ENCODE measurements at regions not wholly inside any gene's neighbourhood (a gene's known extent, or its start where the extent isn't known, plus 50 kb on each side); places are given as distances from the start of the nearest gene placed in this dataset.

DNA sequence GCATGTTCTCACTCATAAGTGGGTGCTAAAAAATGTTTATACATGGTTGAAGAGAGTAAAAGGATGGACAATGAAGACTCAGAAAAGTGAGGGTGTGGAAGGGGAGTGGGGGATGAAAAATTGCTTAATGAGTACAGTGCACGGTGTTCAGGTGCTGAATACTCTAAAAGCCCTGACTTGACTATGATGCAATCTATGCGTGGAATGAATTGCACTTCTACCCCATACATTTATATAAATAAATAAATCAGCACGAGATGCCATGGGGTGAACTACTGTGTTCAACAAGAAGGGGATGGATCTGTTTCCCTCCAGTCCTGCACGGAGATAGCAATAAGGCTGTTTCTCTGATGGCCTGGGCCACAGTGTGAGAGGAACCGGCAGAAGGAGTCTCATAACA, 254.3 kb upstream of the LYZL1 start:
- H3K4me3 ChIP-seq, result no peak overlapping the region
- H3K9me3 ChIP-seq, result no peaks in the 10 kb centered on the region
- no peaks in the 10 kb centered on the region for H3K27me3 ChIP-seq (ENCODE audit: low read depth)
- TF ChIP-seq, protein P1, sequence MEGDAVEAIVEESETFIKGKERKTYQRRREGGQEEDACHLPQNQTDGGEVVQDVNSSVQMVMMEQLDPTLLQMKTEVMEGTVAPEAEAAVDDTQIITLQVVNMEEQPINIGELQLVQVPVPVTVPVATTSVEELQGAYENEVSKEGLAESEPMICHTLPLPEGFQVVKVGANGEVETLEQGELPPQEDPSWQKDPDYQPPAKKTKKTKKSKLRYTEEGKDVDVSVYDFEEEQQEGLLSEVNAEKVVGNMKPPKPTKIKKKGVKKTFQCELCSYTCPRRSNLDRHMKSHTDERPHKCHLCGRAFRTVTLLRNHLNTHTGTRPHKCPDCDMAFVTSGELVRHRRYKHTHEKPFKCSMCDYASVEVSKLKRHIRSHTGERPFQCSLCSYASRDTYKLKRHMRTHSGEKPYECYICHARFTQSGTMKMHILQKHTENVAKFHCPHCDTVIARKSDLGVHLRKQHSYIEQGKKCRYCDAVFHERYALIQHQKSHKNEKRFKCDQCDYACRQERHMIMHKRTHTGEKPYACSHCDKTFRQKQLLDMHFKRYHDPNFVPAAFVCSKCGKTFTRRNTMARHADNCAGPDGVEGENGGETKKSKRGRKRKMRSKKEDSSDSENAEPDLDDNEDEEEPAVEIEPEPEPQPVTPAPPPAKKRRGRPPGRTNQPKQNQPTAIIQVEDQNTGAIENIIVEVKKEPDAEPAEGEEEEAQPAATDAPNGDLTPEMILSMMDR (IDR thresholded peaks at IDR 0.05), result no peak
- DNase-seq (no peak), ATAC-seq (no peak)
- intact Hi-C loops (cut with DNase I), result no loop called here
- no peaks in the 10 kb centered on the region for H3K36me3 ChIP-seq
- no peak overlapping the region for H3K27ac ChIP-seq
- no peaks in the 10 kb centered on the region for H3K4me1 ChIP-seq

DNA sequence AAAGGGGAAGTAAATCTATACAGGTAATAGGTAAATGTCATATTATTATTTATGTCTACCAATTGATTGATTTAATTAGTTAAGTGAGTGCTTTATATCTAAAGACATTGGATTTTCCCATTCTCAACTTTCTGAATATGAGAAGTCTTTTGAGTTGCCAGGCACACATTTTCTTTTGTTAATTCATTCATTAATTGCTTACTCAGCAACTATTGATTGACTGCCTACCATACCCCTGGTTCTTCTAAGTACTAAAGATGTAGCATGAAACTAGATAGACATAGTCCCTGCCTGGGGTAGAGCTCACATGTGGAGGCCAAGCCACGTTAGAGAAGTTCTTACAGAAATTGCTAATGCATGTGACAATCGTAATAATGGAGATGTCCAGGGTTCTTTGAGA, 253.1 kb upstream of the LYZL1 start:
- no peak overlapping the region for H3K4me3 ChIP-seq
- H3K4me1 ChIP-seq, result no peaks in the 10 kb centered on the region
- no peaks in the 10 kb centered on the region for H3K27me3 ChIP-seq (ENCODE audit: low read depth)
- no peak overlapping the region for H3K27ac ChIP-seq
- H3K36me3 ChIP-seq, result no peaks in the 10 kb centered on the region
- no peak for DNase-seq
- H3K9me3 ChIP-seq, result no peaks in the 10 kb centered on the region
- ATAC-seq, result no peak
- intact Hi-C loops (cut with DNase I), result no loop called here
- TF ChIP-seq, protein P1 (IDR thresholded peaks at IDR 0.05), result no peak

DNA sequence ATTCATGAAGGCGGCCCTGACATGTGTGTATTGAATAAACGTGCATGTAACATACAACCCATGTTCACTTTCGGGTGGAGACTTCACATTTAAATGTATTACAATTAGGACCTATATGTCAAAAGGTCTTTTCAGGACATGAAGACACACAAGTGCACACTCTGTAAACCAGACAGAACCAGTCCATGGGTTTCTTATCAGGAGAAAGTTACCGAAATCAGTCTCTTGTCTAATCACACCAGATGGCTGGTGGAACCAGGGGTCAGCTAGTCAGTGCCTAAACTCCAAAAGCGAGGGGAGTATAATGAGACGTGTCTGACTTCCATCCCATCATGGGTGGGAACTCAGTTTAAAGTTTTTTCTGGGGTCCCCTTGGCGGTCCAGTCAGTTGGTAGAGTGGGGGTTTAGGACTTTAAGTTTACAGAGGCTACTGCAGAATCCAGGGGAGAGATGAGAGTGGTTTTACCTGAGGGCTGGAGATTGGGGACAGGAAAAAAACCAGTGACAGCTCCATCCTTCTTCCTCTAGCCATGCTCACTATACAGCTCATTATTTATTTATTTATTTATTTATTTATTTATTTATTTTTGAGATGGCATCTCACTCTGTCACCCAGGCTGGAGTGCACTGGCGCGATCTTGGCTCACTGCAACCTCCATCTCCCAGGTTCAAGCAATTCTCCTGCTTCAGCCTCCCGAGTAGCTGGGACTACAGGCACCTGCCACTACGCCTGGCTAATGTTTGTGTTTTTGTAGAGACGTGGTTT, 251.3 kb upstream of the LYZL1 start:
- intact Hi-C loops (cut with DNase I), result no loop called here
- H3K27me3 ChIP-seq (ENCODE audit: low read depth), result no peaks in the 10 kb centered on the region
- TF ChIP-seq, protein P1 (IDR thresholded peaks at IDR 0.05), result no peak
- no peaks in the 10 kb centered on the region for H3K36me3 ChIP-seq
- DNase-seq, result no peak
- no peaks in the 10 kb centered on the region for H3K4me1 ChIP-seq
- no peak overlapping the region for H3K4me3 ChIP-seq
- ATAC-seq, result no peak
- no peaks in the 10 kb centered on the region for H3K9me3 ChIP-seq
- H3K27ac ChIP-seq, result no peak overlapping the region

DNA sequence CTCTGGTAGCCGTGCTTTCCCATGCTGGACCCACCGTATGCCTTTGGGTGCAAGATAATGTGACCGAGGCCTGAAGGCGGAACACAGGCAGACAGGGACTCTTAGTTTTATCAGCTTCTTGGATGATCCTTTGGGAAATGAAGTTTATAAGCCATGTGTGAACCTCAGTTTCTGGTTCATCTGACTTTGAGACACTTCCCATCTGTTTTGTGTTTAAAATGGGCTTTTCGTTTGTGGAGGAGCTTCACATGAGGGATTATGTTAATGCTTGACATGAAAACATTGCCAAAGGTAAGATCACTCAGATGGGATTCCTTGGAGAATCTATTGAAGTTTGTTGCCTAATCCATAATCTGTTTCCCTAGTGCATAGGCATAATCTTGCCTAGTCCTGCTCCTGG, 249.8 kb upstream of the LYZL1 start:
- intact Hi-C loops (cut with DNase I), result no loop called here
- H3K4me1 ChIP-seq, result no peaks in the 10 kb centered on the region
- TF ChIP-seq, protein P1 (IDR thresholded peaks at IDR 0.05), result no peak
- H3K27ac ChIP-seq, result no peak overlapping the region
- H3K9me3 ChIP-seq, result no peaks in the 10 kb centered on the region
- no peak overlapping the region for H3K4me3 ChIP-seq
- ATAC-seq, result no peak
- no peaks in the 10 kb centered on the region for H3K36me3 ChIP-seq
- DNase-seq, result no peak
- H3K27me3 ChIP-seq (ENCODE audit: low read depth), result no peaks in the 10 kb centered on the region

DNA sequence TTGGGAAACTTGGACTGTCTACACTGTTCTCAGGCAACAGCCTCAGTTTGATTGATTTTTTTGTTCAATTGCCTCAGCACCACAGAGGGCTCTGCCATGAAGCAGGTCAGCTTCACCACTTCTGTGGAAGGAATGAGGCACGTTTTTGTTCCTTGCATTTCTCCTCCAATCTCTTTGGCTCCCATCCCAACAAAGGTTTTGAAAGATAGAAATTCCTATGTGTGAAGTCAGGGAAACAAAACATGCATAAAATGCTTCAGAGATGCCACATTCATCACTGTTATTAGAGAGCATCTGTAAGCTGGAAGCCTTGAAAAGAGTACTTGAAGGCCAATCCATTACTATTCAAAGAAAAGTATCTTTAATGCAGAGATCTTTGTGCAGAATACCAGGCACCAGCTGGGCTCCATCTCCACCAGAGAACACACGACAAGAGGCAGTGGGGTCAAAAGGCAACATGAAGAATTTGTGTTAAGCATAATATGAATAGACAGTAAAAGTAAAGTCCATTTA, 249.1 kb upstream of the LYZL1 start:
- TF ChIP-seq, protein P1 (IDR thresholded peaks at IDR 0.05), result no peak
- Histone ChIP-seq H3K27me3 (ENCODE audit: low read depth) (no peaks in the 10 kb centered on the region), H3K27ac (no peak overlapping the region), H3K36me3 (no peaks in the 10 kb centered on the region), H3K4me3 (no peak overlapping the region), H3K4me1 (no peaks in the 10 kb centered on the region), H3K9me3 (no peaks in the 10 kb centered on the region)
- ATAC-seq (no peak), DNase-seq (no peak)
- intact Hi-C loops (cut with DNase I), result no loop called here
